Neuronal stem cell (in vitro differentiated cells): ENCODE measurements at regions not wholly inside any gene's neighbourhood (a gene's known extent, or its start where the extent isn't known, plus 50 kb on each side); places are given as distances from the start of the nearest gene placed in this dataset.

Source experiments
- DNase-seq: peaks from one replicate; pipeline ENCODE4 v3.0.0-alpha.2; 2013; ENCODE audit warnings: low spot score
- H2AFZ ChIP-seq: one replicate; pipeline ENCODE4 v1.6.1; 2013; ENCODE audit warnings: mild to moderate bottlenecking, low read length, inconsistent platforms
- H2AK5ac ChIP-seq: 2 replicates; pipeline ENCODE4 v1.6.1; 2013; ENCODE audit warnings: low read depth, mild to moderate bottlenecking, inconsistent platforms, low read length, moderate library complexity, mixed read lengths
- H2BK120ac ChIP-seq: 2 replicates; pipeline ENCODE4 v1.6.1; 2013; ENCODE audit warnings: low read depth, mild to moderate bottlenecking, inconsistent platforms, low read length, moderate library complexity, mixed read lengths
- H2BK12ac ChIP-seq: one replicate; pipeline ENCODE4 v1.6.1; 2013; ENCODE audit warnings: low read length, inconsistent platforms
- H2BK15ac ChIP-seq: 2 replicates; pipeline ENCODE4 v1.6.1; 2013; ENCODE audit warnings: mild to moderate bottlenecking, low read length, inconsistent platforms, mixed read lengths
- H2BK5ac ChIP-seq: one replicate; pipeline ENCODE4 v1.6.1; 2013; ENCODE audit warnings: inconsistent platforms, mild to moderate bottlenecking, low read length, moderate library complexity
- H3K14ac ChIP-seq: one replicate; pipeline ENCODE4 v1.6.1; 2013; ENCODE audit warnings: low read length, inconsistent platforms
- H3K18ac ChIP-seq: 2 replicates; pipeline ENCODE4 v1.6.1; 2013; ENCODE audit warnings: low read length, inconsistent platforms
- H3K23ac ChIP-seq: 2 replicates; pipeline ENCODE4 v1.6.1; 2013; ENCODE audit warnings: low read depth, mild to moderate bottlenecking, mixed read lengths, low read length, inconsistent platforms; ENCODE audit not compliant: poor library complexity
- H3K27ac ChIP-seq: replicated peaks from 3 replicates; pipeline ENCODE4 v1.5.1; 2013; ENCODE audit warnings: low read length, inconsistent platforms
- H3K27me3 ChIP-seq, 3 experiments: 2 replicates each; pipeline ENCODE4 v1.6.1; 2013; ENCODE audit warnings: low read length in 3 of 3, mild to moderate bottlenecking in 2 of 3, inconsistent platforms in 1 of 3, low read depth in 1 of 3, mixed read lengths in 1 of 3, moderate library complexity in 1 of 3; ENCODE audit not compliant: control insufficient read depth in 3 of 3, insufficient read depth in 3 of 3
- H3K36me3 ChIP-seq, 2 donors: replicated peaks in 1 of 2; 2 replicates each; pipeline ENCODE4 v1.6.1; 2013; ENCODE audit warnings: low read length in 2 of 2; ENCODE audit not compliant: control insufficient read depth in 2 of 2, insufficient read depth in 2 of 2
- H3K4ac ChIP-seq: 2 replicates; pipeline ENCODE4 v1.6.1; 2013; ENCODE audit warnings: inconsistent platforms, mild to moderate bottlenecking, low read length, moderate library complexity
- H3K4me1 ChIP-seq, 2 donors: 1 replicate in 1 of 2; 2 replicates in 1 of 2; pipeline ENCODE4 v1.6.1; 2013; ENCODE audit warnings: low read length in 2 of 2, low read depth in 1 of 2; ENCODE audit not compliant: control insufficient read depth in 2 of 2, insufficient read depth in 1 of 2
- H3K4me2 ChIP-seq: one replicate; pipeline ENCODE4 v1.6.1; 2013; ENCODE audit warnings: mild to moderate bottlenecking, low read length, inconsistent platforms; ENCODE audit not compliant: insufficient read depth, poor library complexity, severe bottlenecking
- H3K4me3 ChIP-seq, 2 donors: 2 replicates each; pipeline ENCODE4 v1.5.1; 2013; ENCODE audit warnings: low read length in 2 of 2, mild to moderate bottlenecking in 2 of 2, inconsistent platforms in 1 of 2, moderate library complexity in 1 of 2
- H3K79me1 ChIP-seq: one replicate; pipeline ENCODE4 v1.6.1; 2013; ENCODE audit warnings: low read depth, mild to moderate bottlenecking, inconsistent platforms, low read length, moderate library complexity
- H3K9ac ChIP-seq: one replicate; pipeline ENCODE4 v1.6.1; 2013; ENCODE audit warnings: mild to moderate bottlenecking, low read depth, low read length, inconsistent platforms; ENCODE audit not compliant: poor library complexity
- H3K9me3 ChIP-seq, 2 donors: replicated peaks in 1 of 2; 2 replicates each; pipeline versions ENCODE3 to v1.6.1; 2013; ENCODE audit warnings: low read length in 2 of 2, mild to moderate bottlenecking in 2 of 2, inconsistent platforms in 1 of 2, low read depth in 1 of 2, mixed read lengths in 1 of 2, moderate library complexity in 1 of 2; ENCODE audit not compliant: control insufficient read depth in 2 of 2, insufficient read depth in 1 of 2
- H4K8ac ChIP-seq: one replicate; pipeline ENCODE4 v1.6.1; 2013; ENCODE audit warnings: low read depth, mild to moderate bottlenecking, inconsistent platforms, low read length, moderate library complexity
- H4K91ac ChIP-seq: one replicate; pipeline ENCODE4 v1.6.1; 2013; ENCODE audit warnings: low read length, low read depth, mild to moderate bottlenecking, inconsistent platforms; ENCODE audit not compliant: poor library complexity
- WGBS, 2 donors: extraction: QIAGEN DNeasy Blood & Tissue Kit; methylation state at CpG; one replicate each; pipeline ENCODE4 v1.1.7; 2013; ENCODE audit warnings: missing lambda C conversion rate in 2 of 2, mixed read lengths in 1 of 2; ENCODE audit not compliant: insufficient read length in 2 of 2, insufficient replicate concordance in 1 of 2; ENCODE audit errors: extremely low coverage in 2 of 2; 5-methylcytosine and 5-hydroxymethylcytosine counted together

DNA sequence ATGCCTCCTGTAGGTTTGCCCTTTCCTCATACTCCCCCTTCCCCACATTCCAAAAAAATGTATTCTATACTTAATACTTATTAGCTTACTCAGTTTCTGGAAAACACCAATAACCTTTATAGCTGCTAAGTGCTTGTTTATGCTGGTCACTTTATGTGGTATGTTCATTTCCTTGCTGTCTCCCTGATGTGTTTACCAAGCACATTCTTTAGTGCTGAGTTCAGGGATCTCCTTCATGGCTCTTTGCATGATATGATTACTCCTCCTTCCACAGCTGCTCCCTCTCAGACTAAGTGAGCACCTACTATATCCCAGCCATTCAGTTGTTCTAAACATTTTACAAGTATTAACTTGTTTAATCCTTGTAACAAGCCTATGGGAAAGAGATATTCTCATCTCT lies 698.3 kb upstream of the FANCL start:
- H3K4me2 ChIP-seq: no peak overlapping the region
- H3K4me1 ChIP-seq: no peaks in the 10 kb centered on the region
- H2BK5ac ChIP-seq: no peak overlapping the region
- no peak overlapping the region for H3K18ac ChIP-seq
- no peak overlapping the region for H3K9ac ChIP-seq
- no peak overlapping the region for H3K4me3 ChIP-seq
- H3K27ac ChIP-seq: no peak overlapping the region
- no peak overlapping the region for H3K4ac ChIP-seq
- H3K23ac ChIP-seq: no peak overlapping the region
- no peak overlapping the region for H2AK5ac ChIP-seq
- no peak overlapping the region for H2BK15ac ChIP-seq
- peaks cover 1 to 3% of the 10 kb centered on the region in 2 donors for H3K9me3 ChIP-seq
- no peak for DNase-seq
- no peak overlapping the region for H2AFZ ChIP-seq
- no peaks in the 10 kb centered on the region for H3K27me3 ChIP-seq
- no peak overlapping the region for H2BK120ac ChIP-seq
- H3K36me3 ChIP-seq: no peaks in the 10 kb centered on the region
- H3K14ac ChIP-seq: no peak overlapping the region
- no peak overlapping the region for H4K91ac ChIP-seq
- H3K79me1 ChIP-seq: no peaks in the 10 kb centered on the region
- H2BK12ac ChIP-seq: no peak overlapping the region
- no peak overlapping the region for H4K8ac ChIP-seq

DNA sequence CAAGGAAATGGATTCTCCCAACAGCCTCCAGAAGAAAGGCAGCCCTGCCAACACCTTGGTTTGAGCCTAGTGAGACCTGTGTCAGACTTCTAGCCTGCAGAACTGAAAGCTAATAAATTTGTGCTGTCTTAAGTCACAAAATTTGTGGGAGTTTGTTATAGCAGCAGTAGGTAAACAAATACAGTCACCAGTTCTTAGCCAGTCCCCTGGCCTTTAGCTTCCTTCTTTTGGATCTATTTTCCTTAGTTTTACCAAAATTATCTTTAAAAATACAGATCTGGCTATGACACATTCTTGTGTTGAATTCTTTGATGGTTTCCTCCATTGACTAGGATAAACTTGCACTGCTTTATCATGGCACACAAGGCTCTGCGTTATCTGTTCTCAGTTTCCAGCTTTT lies 697.9 kb upstream of the FANCL start:
- Histone ChIP-seq H3K9me3 (peaks cover 1 to 3% of the 10 kb centered on the region in 2 donors), H3K4ac (no peak overlapping the region), H4K8ac (no peak overlapping the region), H3K27ac (no peak overlapping the region), H3K4me3 (no peak overlapping the region), H3K79me1 (no peaks in the 10 kb centered on the region), H3K4me2 (no peak overlapping the region), H3K23ac (no peak overlapping the region), H4K91ac (no peak overlapping the region), H3K18ac (no peak overlapping the region), H3K36me3 (no peaks in the 10 kb centered on the region), H2BK5ac (no peak overlapping the region), H3K27me3 (no peaks in the 10 kb centered on the region), H3K14ac (no peak overlapping the region), H2BK120ac (no peak overlapping the region), H3K9ac (no peak overlapping the region), H3K4me1 (no peaks in the 10 kb centered on the region), H2AFZ (no peak overlapping the region), H2BK15ac (no peak overlapping the region), H2BK12ac (no peak overlapping the region), H2AK5ac (no peak overlapping the region)
- DNase-seq: no peak
- no CpG with 5 or more reads among the region's 1 CpG for WGBS, 2 donors

DNA sequence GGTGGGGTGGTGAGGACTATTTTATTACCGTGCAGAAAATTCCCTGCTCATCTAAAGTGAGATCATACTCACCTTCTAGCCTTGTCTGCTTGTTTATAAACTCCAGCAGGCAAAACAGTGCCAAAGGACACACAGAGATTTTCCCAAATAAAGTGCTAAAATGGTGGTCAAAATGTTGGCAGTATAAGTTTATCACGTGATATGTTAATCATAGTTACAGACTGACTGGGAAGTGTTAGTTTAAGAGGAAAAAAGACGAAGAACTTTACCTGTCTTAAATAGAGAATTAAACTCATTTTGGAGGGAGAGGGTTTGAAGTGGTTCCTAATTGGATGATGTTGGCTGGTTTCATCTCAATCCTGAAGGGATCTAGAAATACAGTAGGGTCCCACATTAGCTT lies 691.7 kb upstream of the FANCL start:
- H4K8ac ChIP-seq: no peak overlapping the region
- no peak overlapping the region for H3K9ac ChIP-seq
- no peaks in the 10 kb centered on the region for H3K9me3 ChIP-seq
- H3K14ac ChIP-seq: no peak overlapping the region
- H3K18ac ChIP-seq: no peak overlapping the region
- no peak overlapping the region for H2BK15ac ChIP-seq
- no peaks in the 10 kb centered on the region for H3K36me3 ChIP-seq
- no peak overlapping the region for H2BK5ac ChIP-seq
- no peaks in the 10 kb centered on the region for H3K27me3 ChIP-seq
- H3K27ac ChIP-seq: no peak overlapping the region
- no peak overlapping the region for H2BK120ac ChIP-seq
- no peak overlapping the region for H3K23ac ChIP-seq
- no peaks in the 10 kb centered on the region for H3K79me1 ChIP-seq
- no CpG with 5 or more reads among the region's 3 CpGs for WGBS, 2 donors
- no peak overlapping the region for H2BK12ac ChIP-seq
- H3K4me1 ChIP-seq: peaks cover 0 to 6% of the 10 kb centered on the region in 2 donors
- no peak overlapping the region for H2AK5ac ChIP-seq
- H3K4ac ChIP-seq: no peak overlapping the region
- H3K4me2 ChIP-seq: no peak overlapping the region
- no peak overlapping the region for H3K4me3 ChIP-seq
- H2AFZ ChIP-seq: no peak overlapping the region
- no peak for DNase-seq
- no peak overlapping the region for H4K91ac ChIP-seq

DNA sequence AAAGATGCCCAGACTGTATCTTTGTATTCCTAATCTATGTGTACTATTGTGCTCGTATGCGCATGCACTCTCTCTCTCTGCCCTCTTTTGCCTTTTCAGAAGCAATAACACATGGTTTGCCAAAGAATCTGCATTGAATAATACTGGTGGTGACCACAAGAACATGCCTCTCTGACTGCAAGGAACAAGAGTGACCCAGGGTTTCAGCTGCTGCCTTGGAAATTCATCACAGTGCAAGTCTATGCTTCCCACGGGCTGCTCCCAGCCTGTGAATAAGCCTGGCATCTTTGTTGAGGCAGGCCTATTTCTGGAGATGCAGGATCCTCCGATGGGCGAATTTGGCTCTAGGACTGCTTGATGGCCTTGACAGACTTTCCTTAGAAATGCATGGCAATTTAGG lies 689.4 kb upstream of the FANCL start:
- Histone ChIP-seq H2AK5ac (no peak overlapping the region), H2BK5ac (no peak overlapping the region), H4K91ac (no peak overlapping the region), H2AFZ (peak overlapping the region; percentile 32), H4K8ac (no peak overlapping the region), H3K4ac (no peak overlapping the region), H2BK120ac (no peak overlapping the region), H3K27ac (no peak overlapping the region), H3K18ac (no peak overlapping the region), H2BK12ac (no peak overlapping the region), H3K27me3 (no peaks in the 10 kb centered on the region), H3K4me1 (peaks cover 0 to 6% of the 10 kb centered on the region in 2 donors), H3K4me3 (no peak overlapping the region), H3K79me1 (no peaks in the 10 kb centered on the region), H3K9me3 (no peaks in the 10 kb centered on the region), H3K23ac (no peak overlapping the region), H3K9ac (no peak overlapping the region), H3K4me2 (no peak overlapping the region), H2BK15ac (no peak overlapping the region), H3K36me3 (no peaks in the 10 kb centered on the region), H3K14ac (no peak overlapping the region)
- no CpG with 5 or more reads among the region's 5 CpGs for WGBS, 2 donors
- DNase-seq: no peak
